Activated CD4-positive, alpha-beta memory T cell treated with anti-CD3 and anti-CD28 coated beads for 36 hours (primary cell): ENCODE measurements at regions not wholly inside any gene's neighbourhood (a gene's known extent, or its start where the extent isn't known, plus 50 kb on each side); places are given as distances from the start of the nearest gene placed in this dataset.
"Not testable (repeated sequence)": the region's sequence is repeated elsewhere in the genome, so short reads cannot be mapped to it uniquely, and the experiment has no call there.

Experiments
- CTCF ChIA-PET: fragments of 350-600 bp; sonication (Branson Sonifier 250); formaldehyde crosslinking; loops from one replicate; lab custom pipeline; 2021; ENCODE audit warnings: antibody characterized with exemption, inconsistent platforms; lab: Charles Lee
- POLR2A ChIA-PET: fragments of 350-600 bp; sonication (Branson Sonifier 250); formaldehyde crosslinking; loops from one replicate; lab custom pipeline; 2021; ENCODE audit warnings: antibody characterized with exemption; lab: Charles Lee
- DNase-seq: peaks from one replicate; pipeline ENCODE4 v3.0.0-alpha.2; 2020
- H3K27ac Mint-ChIP-seq: one replicate; pipeline ENCODE4 v1.8.0; 2021; ENCODE audit warnings: mixed read lengths
- H3K27me3 Mint-ChIP-seq: one replicate; pipeline ENCODE4 v1.8.0; 2021; ENCODE audit warnings: mixed read lengths
- H3K36me3 Mint-ChIP-seq: one replicate; pipeline ENCODE4 v1.8.0; 2021; ENCODE audit warnings: mixed read lengths
- H3K4me1 Mint-ChIP-seq: one replicate; pipeline ENCODE4 v1.8.0; 2021; ENCODE audit warnings: low read depth, mixed read lengths
- H3K4me3 Mint-ChIP-seq: one replicate; pipeline ENCODE4 v1.8.0; 2021; ENCODE audit warnings: mild to moderate bottlenecking, mixed read lengths
- H3K9me3 Mint-ChIP-seq: one replicate; pipeline ENCODE4 v1.8.0; 2021; ENCODE audit warnings: mixed read lengths
- intact Hi-C: fragments of 100-400 bp; cut with micrococcal nuclease; formaldehyde crosslinking; loops from one replicate; pipeline ENCODE4 v1.15.1; 2023

DNA sequence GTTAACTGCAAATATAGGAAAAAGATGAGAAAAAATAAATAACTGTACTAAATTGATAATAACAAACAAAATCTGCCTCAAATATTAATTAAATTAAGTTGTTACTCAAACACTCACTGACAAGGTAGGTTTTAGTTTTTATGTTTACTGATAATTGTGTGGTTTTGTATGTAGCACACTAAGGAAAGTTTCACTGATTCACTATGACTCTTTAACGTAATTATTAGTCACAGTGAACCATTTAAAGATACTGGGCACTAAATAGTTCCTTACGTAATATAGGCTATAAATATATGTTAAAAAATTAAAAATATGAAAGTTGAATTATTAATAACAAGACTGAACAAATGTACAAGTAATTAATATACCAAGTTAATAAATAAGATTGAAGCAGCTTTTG lies 2330.0 kb upstream of the RAG2 start:
- POLR2A ChIA-PET: no interaction called here
- peaks cover 16% of the 10 kb centered on the region for H3K9me3 Mint-ChIP-seq
- H3K4me1 Mint-ChIP-seq: no peaks in the 10 kb centered on the region
- DNase-seq: no peak
- H3K27me3 Mint-ChIP-seq: no peaks in the 10 kb centered on the region
- intact Hi-C loops: no loop called here
- no peak overlapping the region for H3K4me3 Mint-ChIP-seq
- CTCF ChIA-PET: no interaction called here
- no peaks in the 10 kb centered on the region for H3K36me3 Mint-ChIP-seq
- no peak overlapping the region for H3K27ac Mint-ChIP-seq

DNA sequence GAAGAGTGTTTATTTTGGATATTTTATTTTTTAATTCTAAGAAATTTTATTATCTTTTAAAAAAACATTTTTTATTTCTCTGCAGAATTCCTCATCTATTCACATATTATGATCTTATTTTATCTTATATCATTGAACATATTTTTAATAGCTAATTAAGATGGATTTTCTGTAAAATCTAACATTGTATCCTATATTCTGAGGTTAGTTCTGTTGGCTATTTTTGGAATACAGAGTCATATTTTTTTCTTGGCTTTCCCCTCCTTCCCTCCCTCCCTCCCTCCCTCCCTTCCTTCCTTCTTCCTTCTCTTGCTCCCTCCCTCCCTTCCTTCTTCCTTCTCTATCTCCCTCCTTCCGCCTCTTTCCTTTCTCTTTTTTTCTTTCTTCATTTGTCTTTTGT lies 2326.6 kb upstream of the RAG2 start:
- H3K27ac Mint-ChIP-seq: no peak overlapping the region
- intact Hi-C loops: no loop called here
- DNase-seq: no peak
- no peaks in the 10 kb centered on the region for H3K36me3 Mint-ChIP-seq
- POLR2A ChIA-PET: no interaction called here
- no peaks in the 10 kb centered on the region for H3K4me1 Mint-ChIP-seq
- CTCF ChIA-PET: no interaction called here
- peaks cover 5% of the 10 kb centered on the region for H3K9me3 Mint-ChIP-seq
- H3K27me3 Mint-ChIP-seq: no peaks in the 10 kb centered on the region
- no peak overlapping the region for H3K4me3 Mint-ChIP-seq

DNA sequence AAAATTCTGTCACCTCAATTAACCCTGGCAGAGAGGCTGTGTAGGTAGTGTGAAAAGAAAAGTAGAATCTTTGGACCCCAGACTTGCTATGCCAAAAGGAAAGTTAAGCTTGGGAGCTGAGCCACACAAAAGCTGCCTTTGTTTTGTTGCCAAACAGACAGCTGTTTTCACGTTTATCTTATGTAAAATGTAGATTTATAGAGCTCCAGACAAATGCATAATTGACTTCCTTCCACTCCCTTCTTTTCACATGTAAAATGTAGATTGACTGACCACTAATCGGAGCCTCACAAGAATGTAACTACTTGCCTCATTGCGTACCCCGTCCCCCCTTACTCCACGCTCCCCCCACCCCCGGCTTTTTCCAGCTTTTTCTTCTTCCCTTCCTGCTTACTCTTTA lies 2302.2 kb upstream of the RAG2 start:
- ChIA-PET POLR2A (no interaction called here), CTCF (no interaction called here)
- intact Hi-C loops: no loop called here
- Mint-ChIP-seq H3K27ac (no peak overlapping the region), H3K36me3 (no peaks in the 10 kb centered on the region), H3K27me3 (no peaks in the 10 kb centered on the region), H3K4me1 (no peaks in the 10 kb centered on the region), H3K4me3 (no peak overlapping the region), H3K9me3 (peaks cover 17% of the 10 kb centered on the region)
- DNase-seq: no peak

DNA sequence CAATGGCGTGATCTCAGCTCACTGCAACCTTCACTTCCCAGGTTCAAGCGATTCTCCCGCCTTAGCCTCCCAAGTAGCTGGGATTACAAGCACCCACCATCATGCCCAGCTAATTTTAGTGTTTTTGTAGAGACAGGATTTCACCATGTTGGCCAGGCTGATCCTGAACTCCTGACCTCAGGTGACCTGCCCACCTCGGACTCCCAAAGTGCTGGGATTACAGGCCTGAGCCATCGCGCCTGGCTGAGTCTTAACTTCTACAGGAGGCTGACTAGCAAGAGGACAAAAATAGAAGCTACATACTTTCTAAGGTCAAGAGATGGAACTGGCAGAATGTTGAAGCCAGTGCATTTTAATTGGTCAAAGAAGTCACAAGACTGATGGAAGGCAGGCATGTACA lies 2296.2 kb upstream of the RAG2 start:
- H3K4me1 Mint-ChIP-seq, H3K36me3 Mint-ChIP-seq, H3K27ac Mint-ChIP-seq, intact Hi-C loops, CTCF ChIA-PET, H3K4me3 Mint-ChIP-seq, DNase-seq, H3K27me3 Mint-ChIP-seq, POLR2A ChIA-PET: not testable (repeated sequence)
- H3K9me3 Mint-ChIP-seq: peaks cover 23% of the 10 kb centered on the region

- Mint-ChIP-seq H3K27ac (no peak overlapping the region), H3K27me3 (no peaks in the 10 kb centered on the region), H3K36me3 (no peaks in the 10 kb centered on the region), H3K4me3 (no peak overlapping the region), H3K9me3 (peaks cover 4% of the 10 kb centered on the region), H3K4me1 (no peaks in the 10 kb centered on the region)
- CTCF ChIA-PET: no interaction called here
- POLR2A ChIA-PET: no interaction called here
- DNase-seq: no peak
- intact Hi-C loops: no loop called here
These were observed 2286.3 kb upstream of the RAG2 start for GRCh38 chr11:38884145-38884865.

DNA sequence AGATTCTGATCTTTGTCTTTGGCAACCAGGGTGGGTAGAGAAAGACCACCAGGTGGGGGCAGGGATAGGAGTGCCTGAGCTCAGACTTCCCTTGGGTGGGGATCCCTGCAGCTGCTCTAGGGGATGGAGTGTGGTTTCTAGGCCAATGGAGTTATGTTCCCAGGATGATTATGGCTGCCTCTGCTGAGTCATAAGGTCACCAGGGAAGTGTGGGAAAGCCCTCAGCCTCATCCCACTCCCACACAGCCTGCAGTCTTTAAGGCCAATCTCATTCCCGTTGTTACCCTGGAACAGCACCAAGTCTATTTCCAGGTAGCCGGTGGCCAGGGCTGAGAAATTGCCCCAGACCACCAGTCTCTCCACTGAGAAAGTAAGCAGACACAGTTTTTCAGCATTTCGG lies 2269.3 kb upstream of the RAG2 start:
- H3K27ac Mint-ChIP-seq: no peak overlapping the region
- POLR2A ChIA-PET: no interaction called here
- CTCF ChIA-PET: no interaction called here
- intact Hi-C loops: no loop called here
- H3K9me3 Mint-ChIP-seq: peaks cover 38% of the 10 kb centered on the region
- H3K27me3 Mint-ChIP-seq: no peaks in the 10 kb centered on the region
- H3K36me3 Mint-ChIP-seq: no peaks in the 10 kb centered on the region
- H3K4me3 Mint-ChIP-seq: no peak overlapping the region
- no peaks in the 10 kb centered on the region for H3K4me1 Mint-ChIP-seq
- no peak for DNase-seq

- DNase-seq: no peak
- ChIA-PET CTCF (no interaction called here), POLR2A (no interaction called here)
- Mint-ChIP-seq H3K27ac (no peak overlapping the region), H3K9me3 (peaks cover 41% of the 10 kb centered on the region), H3K27me3 (no peaks in the 10 kb centered on the region), H3K4me3 (no peak overlapping the region), H3K4me1 (no peaks in the 10 kb centered on the region), H3K36me3 (no peaks in the 10 kb centered on the region)
- intact Hi-C loops: no loop called here
These were observed 2267.9 kb upstream of the RAG2 start for GRCh38 chr11:38865922-38866321.

DNA sequence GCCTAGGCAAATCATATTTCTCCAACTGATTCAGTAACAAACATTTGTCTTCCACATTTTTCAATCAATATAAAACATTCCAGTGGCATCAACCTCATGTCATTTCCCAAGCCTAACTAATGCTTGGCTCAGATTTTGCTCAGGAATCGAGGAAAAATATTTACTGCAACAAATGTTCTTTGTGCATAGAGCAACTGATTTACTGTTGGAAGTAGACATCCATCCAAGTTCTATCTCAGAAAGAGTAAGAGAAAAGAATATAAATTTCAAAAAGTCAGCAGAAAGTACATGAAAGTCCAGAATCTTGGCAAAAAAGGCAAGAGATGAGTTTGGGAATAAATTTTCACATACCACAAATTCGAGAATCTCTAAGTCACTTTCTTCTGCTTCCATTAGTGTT lies 2245.0 kb upstream of the RAG2 start:
- Mint-ChIP-seq H3K27ac (no peak overlapping the region), H3K4me1 (no peaks in the 10 kb centered on the region), H3K36me3 (no peaks in the 10 kb centered on the region), H3K27me3 (no peaks in the 10 kb centered on the region), H3K9me3 (peaks cover 18% of the 10 kb centered on the region), H3K4me3 (no peak overlapping the region)
- intact Hi-C loops: no loop called here
- POLR2A ChIA-PET: no interaction called here
- no peak for DNase-seq
- CTCF ChIA-PET: no interaction called here

GRCh38 chr11:38839071-38839470 lies 2241.0 kb upstream of the RAG2 start:
- no peak for DNase-seq
- H3K36me3 Mint-ChIP-seq: no peaks in the 10 kb centered on the region
- intact Hi-C loops: no loop called here
- peaks cover 11% of the 10 kb centered on the region for H3K9me3 Mint-ChIP-seq
- no peaks in the 10 kb centered on the region for H3K4me1 Mint-ChIP-seq
- H3K27me3 Mint-ChIP-seq: no peaks in the 10 kb centered on the region
- H3K4me3 Mint-ChIP-seq: no peak overlapping the region
- POLR2A ChIA-PET: no interaction called here
- H3K27ac Mint-ChIP-seq: no peak overlapping the region
- CTCF ChIA-PET: no interaction called here

DNA sequence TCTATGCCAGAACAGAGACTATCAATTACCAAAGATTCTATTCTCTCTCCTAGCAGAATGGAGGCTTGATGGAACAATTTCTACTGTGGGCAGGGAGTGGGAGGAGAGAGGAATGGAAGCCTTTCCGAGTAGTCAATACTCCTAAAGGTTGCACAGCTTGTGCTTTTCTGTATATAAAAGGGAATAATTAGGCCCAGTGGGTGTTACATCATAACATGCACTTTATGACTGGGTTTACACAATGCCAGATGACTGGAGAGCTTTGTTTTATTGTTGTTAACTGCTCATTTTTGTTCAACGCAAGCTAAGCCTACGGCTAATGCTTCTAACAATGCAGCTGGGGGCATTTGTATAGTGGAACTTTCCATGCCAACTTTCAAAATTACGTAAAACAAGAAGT lies 2237.9 kb upstream of the RAG2 start:
- ChIA-PET POLR2A (no interaction called here), CTCF (no interaction called here)
- no peaks in the 10 kb centered on the region for H3K27me3 Mint-ChIP-seq
- H3K4me1 Mint-ChIP-seq: no peaks in the 10 kb centered on the region
- H3K36me3 Mint-ChIP-seq: no peaks in the 10 kb centered on the region
- H3K4me3 Mint-ChIP-seq: no peak overlapping the region
- no peak overlapping the region for H3K27ac Mint-ChIP-seq
- intact Hi-C loops: no loop called here
- no peak for DNase-seq
- H3K9me3 Mint-ChIP-seq: peaks cover 13% of the 10 kb centered on the region

DNA sequence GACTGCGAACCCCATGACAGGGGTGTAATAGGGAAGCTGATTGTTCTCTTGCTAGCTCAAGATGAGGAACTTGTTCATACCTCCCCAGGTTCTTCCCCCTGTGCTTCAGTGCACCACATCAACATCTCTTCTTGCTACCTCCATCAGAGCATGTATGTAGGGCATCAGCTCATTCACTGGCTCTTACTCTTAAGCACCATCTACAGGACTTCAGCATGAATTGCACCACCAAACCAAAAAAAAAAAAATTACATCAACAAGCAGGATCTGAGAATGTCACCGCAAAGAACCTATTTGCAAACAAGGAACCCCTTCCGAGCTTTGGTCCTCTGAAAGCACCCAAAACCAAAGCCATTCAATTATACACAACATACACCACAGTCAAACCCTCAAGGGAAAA lies 2226.5 kb upstream of the RAG2 start:
- DNase-seq: no peak
- intact Hi-C loops: no loop called here
- no peaks in the 10 kb centered on the region for H3K36me3 Mint-ChIP-seq
- no peaks in the 10 kb centered on the region for H3K27me3 Mint-ChIP-seq
- ChIA-PET CTCF (no interaction called here), POLR2A (no interaction called here)
- peaks cover 60% of the 10 kb centered on the region for H3K9me3 Mint-ChIP-seq
- no peak overlapping the region for H3K27ac Mint-ChIP-seq
- no peak overlapping the region for H3K4me3 Mint-ChIP-seq
- H3K4me1 Mint-ChIP-seq: no peaks in the 10 kb centered on the region

GRCh38 chr11:38821786-38822185 lies 2223.8 kb upstream of the RAG2 start:
- H3K4me1 Mint-ChIP-seq, H3K36me3 Mint-ChIP-seq, H3K4me3 Mint-ChIP-seq, H3K27me3 Mint-ChIP-seq, H3K27ac Mint-ChIP-seq, intact Hi-C loops, CTCF ChIA-PET, POLR2A ChIA-PET, DNase-seq: not testable (repeated sequence)
- H3K9me3 Mint-ChIP-seq: peaks cover 41% of the 10 kb centered on the region

DNA sequence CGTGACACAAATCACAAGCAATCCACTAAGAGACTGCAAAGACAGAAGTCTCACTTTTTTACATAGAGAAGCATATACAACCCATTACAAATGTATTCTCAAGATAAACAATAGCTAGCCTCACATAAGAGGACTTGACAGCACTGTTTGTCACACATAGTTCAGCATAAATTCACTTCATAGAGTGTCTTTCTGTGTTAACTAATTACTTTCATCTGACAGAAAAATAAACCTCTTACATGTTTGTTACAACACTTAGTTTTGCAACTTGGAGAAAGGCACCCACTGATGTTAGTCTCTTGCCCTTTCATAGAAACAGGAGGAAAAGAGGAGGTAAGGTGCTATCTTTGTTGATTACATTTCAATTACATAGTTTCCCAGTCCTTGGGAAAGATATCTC lies 2221.9 kb upstream of the RAG2 start:
- no peak overlapping the region for H3K27ac Mint-ChIP-seq
- ChIA-PET POLR2A (no interaction called here), CTCF (no interaction called here)
- peaks cover 28% of the 10 kb centered on the region for H3K9me3 Mint-ChIP-seq
- intact Hi-C loops: no loop called here
- DNase-seq: no peak
- H3K36me3 Mint-ChIP-seq: no peaks in the 10 kb centered on the region
- H3K4me3 Mint-ChIP-seq: no peak overlapping the region
- H3K27me3 Mint-ChIP-seq: no peaks in the 10 kb centered on the region
- no peaks in the 10 kb centered on the region for H3K4me1 Mint-ChIP-seq
